Neural cell (in vitro differentiated cells): ENCODE measurements at regions not wholly inside any gene's neighbourhood (a gene's known extent, or its start where the extent isn't known, plus 50 kb on each side); places are given as distances from the start of the nearest gene placed in this dataset.
"Not testable (repeated sequence)": the region's sequence is repeated elsewhere in the genome, so short reads cannot be mapped to it uniquely, and the experiment has no call there.

ENCODE experiments used
- CTCF ChIP-seq: fragments of 450-650 bp; IDR thresholded peaks from 2 replicates; pipeline ENCODE4 v1.5.1; 2014; ENCODE audit warnings: antibody characterized with exemption, mild to moderate bottlenecking, moderate library complexity; ENCODE audit not compliant: poor library complexity, severe bottlenecking
- EP300 ChIP-seq: fragments of 450-650 bp; conservative IDR thresholded peaks from 2 replicates; pipeline ENCODE4 v1.6.1; 2014; ENCODE audit warnings: antibody characterized with exemption, mild to moderate bottlenecking, moderate library complexity; ENCODE audit not compliant: poor library complexity, severe bottlenecking
- EZH2 ChIP-seq: fragments of 200-600, 300-800 bp; shearing (Covaris generic), sonication (generic); IDR thresholded peaks from 2 replicates; pipeline ENCODE4 v1.6.1; 2014; ENCODE audit warnings: antibody characterized with exemption, low read length, borderline replicate concordance, mild to moderate bottlenecking; ENCODE audit not compliant: insufficient read depth, poor library complexity, severe bottlenecking
- POLR2AphosphoS5 ChIP-seq: IDR thresholded peaks from 2 replicates; pipeline ENCODE4 v1.6.1; 2012
- TAF1 ChIP-seq: IDR thresholded peaks from 2 replicates; pipeline ENCODE4 v1.6.1; 2012; ENCODE audit warnings: low read depth

- TF ChIP-seq CTCF, EP300, TAF1, POLR2AphosphoS5, EZH2: not testable (repeated sequence)
Observed at GRCh38 chr6:86731631-86732030, 205.7 kb upstream of the HTR1E start.
